GM21390 (cell line): ENCODE measurements at regions not wholly inside any gene's neighbourhood (a gene's known extent, or its start where the extent isn't known, plus 50 kb on each side); places are given as distances from the start of the nearest gene placed in this dataset.
"Not testable (repeated sequence)": the region's sequence is repeated elsewhere in the genome, so short reads cannot be mapped to it uniquely, and the experiment has no call there.

Experiments used
- ATAC-seq: cut with Tn5 transposase; IDR thresholded peaks from one replicate; pipeline ENCODE4 v1.9.1; 2021; ENCODE audit not compliant: unreplicated experiment

- ATAC-seq: not testable (repeated sequence)
Observed at GRCh38 chr17:77533697-77534096, 392.9 kb downstream of the SEC14L1 start.

GRCh38 chr17:77534137-77534536 lies 393.4 kb downstream of the SEC14L1 start:
- no peak for ATAC-seq

DNA sequence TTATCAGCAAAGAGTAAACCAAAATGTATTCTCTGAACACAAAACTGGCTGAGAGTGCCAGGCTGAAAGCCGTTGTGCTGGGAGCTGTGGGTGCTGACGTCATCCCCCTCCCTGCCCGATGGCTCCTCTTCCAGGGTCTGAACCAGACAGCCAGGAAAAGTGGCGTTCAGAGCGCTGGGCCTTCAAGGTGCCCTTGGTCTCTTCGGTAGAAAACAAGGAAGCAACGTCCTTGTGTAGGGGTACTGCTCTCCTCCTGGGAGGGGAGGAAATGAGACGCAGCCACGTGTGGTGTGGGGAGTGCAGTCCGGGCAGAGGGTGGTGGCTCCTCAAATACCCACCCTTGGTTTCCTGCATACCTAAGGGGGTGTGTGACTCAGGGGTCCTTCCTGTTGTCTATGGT lies 394.7 kb downstream of the SEC14L1 start:
- no peak for ATAC-seq

DNA sequence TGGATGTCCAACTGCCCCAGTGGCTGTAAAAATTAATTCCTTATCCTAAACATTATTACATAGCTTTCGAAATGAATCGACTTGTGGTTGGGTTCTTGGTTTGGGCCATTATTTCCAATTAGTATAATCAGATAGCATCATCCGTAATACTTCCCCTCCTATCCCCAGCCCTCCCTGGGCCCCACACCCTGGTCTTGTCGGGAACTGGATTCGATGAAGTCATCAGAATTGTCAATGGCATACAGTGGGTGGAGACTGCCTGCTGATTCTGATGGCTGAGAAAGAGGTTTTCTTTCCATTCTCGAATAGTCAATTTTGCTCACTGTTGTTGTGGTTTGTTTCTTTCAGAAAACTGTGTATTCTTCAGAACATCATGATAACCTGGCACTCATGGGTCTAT lies 395.1 kb downstream of the SEC14L1 start:
- no peak for ATAC-seq

GRCh38 chr17:77537566-77537965 lies 396.8 kb downstream of the SEC14L1 start:
- no peak for ATAC-seq

GRCh38 chr17:77540531-77540930 lies 399.8 kb downstream of the SEC14L1 start:
- ATAC-seq: no peak

GRCh38 chr17:77540975-77541374 lies 400.2 kb downstream of the SEC14L1 start:
- ATAC-seq: no peak

DNA sequence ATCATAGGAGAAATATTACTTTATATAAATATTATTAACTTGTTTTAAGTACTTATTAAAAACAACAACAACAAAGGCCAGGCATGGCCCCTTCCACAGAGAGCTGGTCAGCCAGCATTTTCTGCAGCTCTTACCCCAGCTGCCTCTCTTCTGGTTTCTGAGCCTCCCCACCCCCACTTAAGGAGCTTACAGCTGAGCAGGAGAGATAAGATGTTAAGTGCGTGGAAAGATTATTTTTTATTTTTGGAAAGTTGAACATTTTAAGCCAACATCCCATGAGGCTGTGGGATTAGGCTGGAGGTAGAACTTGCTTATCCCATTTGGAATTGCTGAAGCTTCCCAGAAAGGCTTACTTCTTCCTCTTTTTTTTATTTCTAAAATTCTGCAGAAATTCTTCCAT lies 401.2 kb downstream of the SEC14L1 start:
- ATAC-seq: no peak

GRCh38 chr17:77542551-77543490 lies 402.1 kb downstream of the SEC14L1 start:
- no peak for ATAC-seq

DNA sequence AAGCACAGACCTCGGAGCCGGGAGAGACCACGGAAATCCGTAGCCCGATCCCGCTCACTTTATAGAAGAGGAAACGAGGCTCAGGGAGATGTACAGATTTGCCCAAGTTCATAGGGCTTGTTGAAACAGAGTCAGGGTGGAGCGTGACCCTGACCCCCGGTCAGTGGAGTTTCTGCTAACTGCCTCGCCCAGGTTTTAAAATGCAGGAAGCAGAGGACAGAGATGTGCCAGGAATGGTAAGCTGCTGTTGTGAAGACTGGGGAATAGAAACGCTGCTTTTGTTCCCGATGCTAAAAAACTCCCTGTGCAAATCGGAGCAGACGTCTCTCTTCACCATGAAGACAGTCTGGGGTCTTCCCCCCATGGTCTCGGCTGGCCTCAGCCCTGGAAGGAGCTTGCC lies 403.0 kb downstream of the SEC14L1 start:
- no peak for ATAC-seq

GRCh38 chr17:77544347-77545110 lies 403.8 kb downstream of the SEC14L1 start:
- no peak for ATAC-seq

DNA sequence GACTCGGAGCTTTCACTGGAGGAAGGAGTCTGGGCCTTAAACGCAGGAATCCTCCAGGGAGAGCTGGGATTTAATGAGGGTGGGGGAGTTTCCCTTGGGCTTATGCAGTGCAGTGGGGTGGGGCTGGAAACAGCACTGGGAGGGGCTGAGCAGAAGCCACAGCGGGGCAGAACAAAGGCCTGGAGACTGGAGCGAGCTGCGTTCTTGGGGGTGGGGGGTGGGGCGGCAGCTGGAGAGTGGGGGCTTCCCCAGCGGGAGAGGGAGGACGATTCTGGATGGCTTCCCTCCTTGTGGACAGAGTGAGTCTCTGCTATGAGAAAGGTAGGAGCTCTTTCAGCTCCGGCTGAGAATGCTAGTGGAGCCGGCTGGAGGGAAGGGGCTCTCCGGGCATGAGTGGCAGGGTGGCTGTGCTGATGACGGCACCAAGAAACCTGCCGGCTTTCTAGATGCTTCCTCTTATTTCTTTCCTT lies 406.0 kb downstream of the SEC14L1 start:
- no peak for ATAC-seq

- ATAC-seq: no peak
Observed at GRCh38 chr17:77548967-77549366, 408.2 kb downstream of the SEC14L1 start.

- no peak for ATAC-seq
Observed at GRCh38 chr17:77549726-77550366, 408.7 kb upstream of the TNRC6C start.

DNA sequence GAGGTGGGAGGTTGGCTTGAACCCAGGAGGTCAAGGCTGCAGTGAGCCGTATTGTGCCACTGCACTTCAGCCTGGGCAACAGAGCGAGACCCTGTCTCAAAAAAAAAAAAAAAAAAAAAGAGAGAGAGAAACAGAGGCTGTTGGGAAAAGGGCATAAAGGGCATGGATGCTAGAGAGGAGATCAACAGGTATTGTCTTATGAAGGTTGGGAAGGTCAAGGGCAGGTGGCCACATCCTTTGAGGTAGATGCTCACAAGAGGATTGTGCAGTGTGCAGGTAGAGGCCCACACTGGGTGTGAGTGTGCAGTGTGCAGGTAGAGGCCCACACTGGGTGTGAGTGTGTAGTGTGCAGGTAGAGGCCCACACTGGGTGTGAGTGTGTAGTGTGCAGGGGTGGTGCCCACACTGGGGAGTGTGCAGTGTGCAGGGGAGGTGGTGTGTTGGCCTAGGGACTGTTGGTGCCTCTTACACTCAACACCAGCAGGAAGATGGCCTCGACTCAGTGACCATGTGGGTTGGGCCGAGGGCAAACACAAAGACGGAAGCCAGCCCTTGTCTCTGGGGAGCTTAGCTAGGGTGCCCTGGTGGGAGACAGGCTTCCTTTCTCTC lies 404.9 kb upstream of the TNRC6C start:
- ATAC-seq: no peak

GRCh38 chr17:77555121-77555591 lies 403.3 kb upstream of the TNRC6C start:
- no peak for ATAC-seq

DNA sequence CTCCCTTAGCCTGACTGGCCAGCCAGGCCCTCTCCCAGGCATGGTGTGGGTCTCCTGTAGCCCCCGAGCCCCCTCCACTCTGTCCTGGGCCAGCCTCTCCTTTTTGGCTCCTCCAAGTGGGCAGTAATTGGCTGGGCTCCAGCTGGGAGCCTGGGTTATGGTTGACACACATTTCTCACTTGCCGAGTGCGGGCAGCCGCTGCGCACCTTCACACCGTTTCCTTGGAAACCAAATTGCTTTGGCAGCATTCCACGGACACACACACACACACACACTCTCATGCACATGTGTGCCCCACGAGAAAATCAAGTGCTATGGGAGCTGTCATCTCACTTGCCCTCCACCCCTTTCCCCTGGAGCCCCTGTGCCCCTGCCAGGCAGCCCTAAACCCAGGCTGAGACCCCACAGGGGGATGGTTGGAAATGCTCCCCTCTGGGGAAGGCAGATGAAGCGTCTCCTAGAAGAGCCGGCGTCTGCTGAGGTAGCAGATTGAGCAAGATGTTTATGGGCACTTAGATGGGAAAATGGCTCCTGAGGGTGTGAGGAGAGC lies 402.7 kb upstream of the TNRC6C start:
- ATAC-seq: no peak

- ATAC-seq: no peak
Observed at GRCh38 chr17:77556383-77557061, 402.0 kb upstream of the TNRC6C start.

- no peak for ATAC-seq
Observed at GRCh38 chr17:77558846-77559626, 399.5 kb upstream of the TNRC6C start.
